Hepatocyte (in vitro differentiated cells): ENCODE measurements at regions not wholly inside any gene's neighbourhood (a gene's known extent, or its start where the extent isn't known, plus 50 kb on each side); places are given as distances from the start of the nearest gene placed in this dataset.

Experiments used
- EZH2phosphoT487 ChIP-seq: fragments of 200-600 bp; sonication (generic); IDR thresholded peaks from one replicate; pipeline ENCODE4 v1.6.1; 2018; ENCODE audit warnings: antibody characterized with exemption, mild to moderate bottlenecking, low read depth, moderate library complexity; ENCODE audit not compliant: unreplicated experiment, severe bottlenecking
- TF ChIP-seq, protein P1 (sequence below): fragments of 200-600 bp; sonication (generic); IDR thresholded peaks from 2 replicates; pipeline ENCODE4 v1.5.1; 2016; ENCODE audit warnings: antibody characterized with exemption, mild to moderate bottlenecking; ENCODE audit not compliant: poor library complexity

DNA sequence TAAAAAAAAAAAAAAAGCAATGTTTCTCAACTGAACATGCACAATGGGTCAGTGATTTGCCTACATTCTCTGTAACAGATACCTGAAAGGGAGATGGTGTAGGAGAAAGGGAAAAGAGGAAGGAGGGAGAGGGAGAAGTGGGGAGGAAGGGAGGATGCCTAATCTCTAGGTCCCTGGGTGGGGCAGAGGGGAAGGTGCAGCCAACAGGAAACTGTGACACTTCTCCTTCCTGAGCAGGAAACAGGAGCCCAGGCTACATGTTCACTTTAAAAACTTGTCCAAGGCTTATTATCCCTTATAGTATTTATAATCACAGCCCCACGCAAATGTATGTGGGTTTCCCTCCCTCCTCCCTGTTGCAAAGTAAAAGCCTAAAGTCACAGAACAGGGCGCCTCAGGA lies 137.9 kb downstream of the MINAR1 start:
- TF ChIP-seq, protein P1, sequence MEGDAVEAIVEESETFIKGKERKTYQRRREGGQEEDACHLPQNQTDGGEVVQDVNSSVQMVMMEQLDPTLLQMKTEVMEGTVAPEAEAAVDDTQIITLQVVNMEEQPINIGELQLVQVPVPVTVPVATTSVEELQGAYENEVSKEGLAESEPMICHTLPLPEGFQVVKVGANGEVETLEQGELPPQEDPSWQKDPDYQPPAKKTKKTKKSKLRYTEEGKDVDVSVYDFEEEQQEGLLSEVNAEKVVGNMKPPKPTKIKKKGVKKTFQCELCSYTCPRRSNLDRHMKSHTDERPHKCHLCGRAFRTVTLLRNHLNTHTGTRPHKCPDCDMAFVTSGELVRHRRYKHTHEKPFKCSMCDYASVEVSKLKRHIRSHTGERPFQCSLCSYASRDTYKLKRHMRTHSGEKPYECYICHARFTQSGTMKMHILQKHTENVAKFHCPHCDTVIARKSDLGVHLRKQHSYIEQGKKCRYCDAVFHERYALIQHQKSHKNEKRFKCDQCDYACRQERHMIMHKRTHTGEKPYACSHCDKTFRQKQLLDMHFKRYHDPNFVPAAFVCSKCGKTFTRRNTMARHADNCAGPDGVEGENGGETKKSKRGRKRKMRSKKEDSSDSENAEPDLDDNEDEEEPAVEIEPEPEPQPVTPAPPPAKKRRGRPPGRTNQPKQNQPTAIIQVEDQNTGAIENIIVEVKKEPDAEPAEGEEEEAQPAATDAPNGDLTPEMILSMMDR = no peak
- no peak for TF ChIP-seq EZH2phosphoT487
